Parathyroid adenoma (tissue), 2 donors: ENCODE measurements at regions not wholly inside any gene's neighbourhood (a gene's known extent, or its start where the extent isn't known, plus 50 kb on each side); places are given as distances from the start of the nearest gene placed in this dataset.
"Not testable (repeated sequence)": the region's sequence is repeated elsewhere in the genome, so short reads cannot be mapped to it uniquely, and the experiment has no call there.

ENCODE experiments used
- H2AFZ ChIP-seq: fragments of 300-600 bp; sonication (generic); one replicate; pipeline ENCODE4 v1.7.0; 2017; ENCODE audit warnings: antibody characterized with exemption, mild to moderate bottlenecking
- H3K27ac ChIP-seq: fragments of 300-600 bp; sonication (generic); one replicate; pipeline ENCODE4 v1.7.0; 2017
- H3K27me3 ChIP-seq: fragments of 300-600 bp; sonication (generic); one replicate; pipeline ENCODE4 v1.7.0; 2017; ENCODE audit warnings: low read length; ENCODE audit not compliant: control insufficient read depth, insufficient read depth
- H3K36me3 ChIP-seq: fragments of 300-600 bp; sonication (generic); one replicate; pipeline ENCODE4 v1.7.0; 2017; ENCODE audit warnings: low read length; ENCODE audit not compliant: control insufficient read depth, insufficient read depth
- H3K4me1 ChIP-seq: fragments of 300-600 bp; sonication (generic); one replicate; pipeline ENCODE4 v1.7.0; 2017; ENCODE audit warnings: control low read depth
- H3K4me2 ChIP-seq: fragments of 300-600 bp; sonication (generic); one replicate; pipeline ENCODE4 v1.7.0; 2017; ENCODE audit warnings: low read length
- H3K4me3 ChIP-seq: fragments of 300-600 bp; sonication (generic); one replicate; pipeline ENCODE4 v1.7.0; 2017; ENCODE audit warnings: low read depth, low read length
- H3K79me2 ChIP-seq: fragments of 300-600 bp; sonication (generic); one replicate; pipeline ENCODE4 v1.7.0; 2017; ENCODE audit warnings: control low read depth
- H3K9ac ChIP-seq: fragments of 300-600 bp; sonication (generic); one replicate; pipeline ENCODE4 v1.7.0; 2017; ENCODE audit warnings: mild to moderate bottlenecking
- H3K9me3 ChIP-seq: fragments of 300-600 bp; sonication (generic); one replicate; pipeline ENCODE4 v1.7.0; 2017; ENCODE audit warnings: low read length; ENCODE audit not compliant: control insufficient read depth
- TF ChIP-seq, protein P1 (sequence below): fragments of 300-600 bp; sonication (generic); IDR thresholded peaks from one replicate; pipeline ENCODE4 v1.7.0; 2017; ENCODE audit warnings: antibody characterized with exemption, mild to moderate bottlenecking
- donor health status: primary hyperparathyroidism.

DNA sequence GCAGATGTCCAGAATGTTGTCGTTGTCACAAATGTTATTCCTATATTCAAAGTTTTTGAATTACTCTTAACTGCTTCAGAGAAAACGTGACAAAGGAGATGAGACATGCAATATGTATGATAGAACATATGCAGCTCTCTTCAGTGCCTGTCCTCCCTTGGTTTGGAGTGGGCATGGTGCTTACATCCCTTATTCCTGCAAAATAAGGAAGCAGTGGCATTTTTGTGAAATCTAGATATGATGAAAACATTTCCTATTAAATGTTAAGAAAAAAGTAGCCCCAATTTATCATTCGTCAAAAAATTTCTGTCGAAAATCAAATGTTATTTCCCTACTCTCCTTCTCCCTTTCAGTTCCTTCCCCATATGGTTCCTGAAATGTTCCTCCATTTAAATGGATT is 457.5 kb upstream of the FANCL start:
- Histone ChIP-seq H3K4me1 (no peaks in the 10 kb centered on the region), H3K36me3 (no peaks in the 10 kb centered on the region), H3K27me3 (no peaks in the 10 kb centered on the region), H3K4me2 (no peak overlapping the region), H3K9me3 (no peaks in the 10 kb centered on the region), H3K79me2 (no peaks in the 10 kb centered on the region), H3K9ac (no peak overlapping the region), H2AFZ (no peak overlapping the region), H3K4me3 (no peak overlapping the region), H3K27ac (no peak overlapping the region)
- TF ChIP-seq, protein P1, sequence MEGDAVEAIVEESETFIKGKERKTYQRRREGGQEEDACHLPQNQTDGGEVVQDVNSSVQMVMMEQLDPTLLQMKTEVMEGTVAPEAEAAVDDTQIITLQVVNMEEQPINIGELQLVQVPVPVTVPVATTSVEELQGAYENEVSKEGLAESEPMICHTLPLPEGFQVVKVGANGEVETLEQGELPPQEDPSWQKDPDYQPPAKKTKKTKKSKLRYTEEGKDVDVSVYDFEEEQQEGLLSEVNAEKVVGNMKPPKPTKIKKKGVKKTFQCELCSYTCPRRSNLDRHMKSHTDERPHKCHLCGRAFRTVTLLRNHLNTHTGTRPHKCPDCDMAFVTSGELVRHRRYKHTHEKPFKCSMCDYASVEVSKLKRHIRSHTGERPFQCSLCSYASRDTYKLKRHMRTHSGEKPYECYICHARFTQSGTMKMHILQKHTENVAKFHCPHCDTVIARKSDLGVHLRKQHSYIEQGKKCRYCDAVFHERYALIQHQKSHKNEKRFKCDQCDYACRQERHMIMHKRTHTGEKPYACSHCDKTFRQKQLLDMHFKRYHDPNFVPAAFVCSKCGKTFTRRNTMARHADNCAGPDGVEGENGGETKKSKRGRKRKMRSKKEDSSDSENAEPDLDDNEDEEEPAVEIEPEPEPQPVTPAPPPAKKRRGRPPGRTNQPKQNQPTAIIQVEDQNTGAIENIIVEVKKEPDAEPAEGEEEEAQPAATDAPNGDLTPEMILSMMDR, result no peak

DNA sequence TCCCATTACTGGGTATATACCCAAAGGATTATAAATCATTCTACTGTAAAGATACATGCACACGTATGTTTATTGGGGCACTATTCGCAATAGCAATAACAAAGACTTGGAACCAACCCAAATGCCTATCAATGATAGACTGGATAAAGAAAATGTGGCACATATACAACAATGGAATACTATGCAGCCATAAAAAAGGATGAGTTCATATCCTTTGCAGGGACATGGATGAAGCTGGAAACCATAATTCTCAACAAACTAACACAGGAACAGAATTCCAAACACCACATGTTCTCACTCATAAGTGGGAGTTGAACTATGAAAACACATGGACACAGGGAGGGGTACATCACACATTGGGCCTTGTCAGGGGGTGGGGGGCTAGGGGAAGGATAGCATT is 453.0 kb upstream of the FANCL start:
- not testable (repeated sequence) for H3K4me1 ChIP-seq, H3K9ac ChIP-seq, H2AFZ ChIP-seq, H3K9me3 ChIP-seq, H3K4me3 ChIP-seq, H3K4me2 ChIP-seq, H3K36me3 ChIP-seq, H3K79me2 ChIP-seq, H3K27ac ChIP-seq, H3K27me3 ChIP-seq

DNA sequence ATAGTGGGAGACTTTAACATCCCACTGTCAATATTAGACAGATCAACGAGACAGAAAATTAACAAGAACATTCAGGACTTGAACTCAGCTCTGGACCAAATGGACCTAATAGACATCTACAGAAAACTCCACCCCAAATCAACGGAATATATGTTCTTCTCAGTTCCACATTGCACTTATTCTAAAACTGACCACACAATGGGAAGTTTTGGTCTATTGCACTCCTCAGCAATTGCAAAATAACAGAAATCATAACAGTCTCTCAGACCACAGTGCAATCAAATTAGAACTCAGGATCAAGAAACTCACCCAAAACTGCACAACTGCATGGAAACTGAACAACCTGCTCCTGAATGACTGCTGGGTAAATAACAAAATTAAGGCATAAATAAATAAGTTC is 449.9 kb upstream of the FANCL start:
- H3K4me1 ChIP-seq, H3K9me3 ChIP-seq, H3K36me3 ChIP-seq, H3K79me2 ChIP-seq, H3K9ac ChIP-seq, H3K27ac ChIP-seq, H3K4me3 ChIP-seq, H3K27me3 ChIP-seq, H3K4me2 ChIP-seq, H2AFZ ChIP-seq: not testable (repeated sequence)

DNA sequence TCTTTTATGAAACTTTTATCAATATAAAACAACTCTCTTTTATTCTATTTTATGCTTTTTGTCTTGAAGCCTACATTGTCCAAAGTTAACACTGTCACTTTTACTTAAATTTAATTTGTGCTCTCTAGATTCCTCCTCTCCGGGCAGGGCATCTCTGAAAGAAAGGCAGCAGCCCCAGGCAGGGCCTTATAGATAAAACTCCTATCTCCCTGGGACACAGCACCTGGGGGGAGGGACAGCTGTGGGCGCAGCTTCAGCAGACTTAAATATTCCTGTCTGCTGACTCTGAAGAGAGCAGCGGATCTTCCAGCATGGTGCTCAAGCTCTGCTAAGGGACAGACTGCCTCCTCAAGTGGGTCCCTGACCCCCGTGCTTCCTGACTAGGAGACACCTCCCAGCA is 447.7 kb upstream of the FANCL start:
- H3K4me3 ChIP-seq, result no peak overlapping the region
- H3K4me1 ChIP-seq, result no peaks in the 10 kb centered on the region
- H3K27ac ChIP-seq, result no peak overlapping the region
- H3K4me2 ChIP-seq, result no peak overlapping the region
- H2AFZ ChIP-seq, result no peak overlapping the region
- TF ChIP-seq, protein P1, result no peak
- H3K9me3 ChIP-seq, result no peaks in the 10 kb centered on the region
- H3K79me2 ChIP-seq, result no peaks in the 10 kb centered on the region
- no peaks in the 10 kb centered on the region for H3K27me3 ChIP-seq
- no peaks in the 10 kb centered on the region for H3K36me3 ChIP-seq
- no peak overlapping the region for H3K9ac ChIP-seq

DNA sequence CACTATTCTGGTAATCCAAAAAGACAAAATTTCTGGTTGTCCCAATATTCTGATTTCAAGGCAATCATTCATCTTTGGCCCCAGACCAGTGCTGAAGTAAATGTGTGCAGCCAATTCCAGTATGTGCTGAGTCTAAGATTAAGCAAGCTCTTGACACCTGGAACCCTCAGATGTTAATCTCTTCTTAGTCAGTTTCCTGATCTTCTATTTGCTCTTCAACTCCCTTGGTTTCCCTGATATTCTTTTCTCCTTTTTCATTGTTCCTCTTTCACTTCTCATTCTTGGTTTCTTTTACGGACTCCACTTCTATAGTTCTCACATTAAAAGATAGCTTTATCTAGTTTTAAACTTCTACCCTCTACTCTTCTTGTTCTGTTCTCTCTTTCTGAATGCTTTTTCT is 445.7 kb upstream of the FANCL start:
- Histone ChIP-seq H3K4me2 (no peak overlapping the region), H3K79me2 (no peaks in the 10 kb centered on the region), H3K27ac (no peak overlapping the region), H3K9ac (no peak overlapping the region), H3K27me3 (no peaks in the 10 kb centered on the region), H3K9me3 (no peaks in the 10 kb centered on the region), H3K4me3 (no peak overlapping the region), H3K36me3 (no peaks in the 10 kb centered on the region), H2AFZ (no peak overlapping the region), H3K4me1 (no peaks in the 10 kb centered on the region)
- TF ChIP-seq, protein P1, result no peak

DNA sequence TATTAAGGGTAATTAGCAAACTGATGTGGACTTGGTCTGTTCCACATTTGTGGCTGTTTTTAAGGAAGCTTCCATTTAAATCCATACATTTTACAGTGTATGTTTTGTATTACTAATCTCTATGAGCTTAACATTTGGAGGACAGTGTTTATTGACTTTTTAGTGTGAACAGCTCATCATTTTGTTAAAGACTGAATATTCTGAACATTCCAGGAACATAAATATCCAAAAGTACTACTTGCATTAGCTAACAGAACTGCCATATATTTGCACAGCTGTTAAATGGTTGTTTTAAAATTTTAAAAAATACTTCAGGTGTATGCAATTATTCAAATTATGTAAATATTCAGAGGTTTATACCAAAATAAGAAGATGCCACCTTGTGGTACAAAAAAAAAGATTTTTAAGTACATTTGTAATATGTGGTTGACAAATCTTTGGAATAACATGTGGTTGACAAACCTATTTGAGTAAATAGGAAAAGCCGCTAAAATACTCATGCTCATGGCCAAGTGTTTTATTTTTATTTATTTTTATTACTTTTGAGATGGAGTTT is 439.7 kb upstream of the FANCL start:
- no peak overlapping the region for H3K4me3 ChIP-seq
- H3K4me1 ChIP-seq, result no peaks in the 10 kb centered on the region
- H3K9me3 ChIP-seq, result no peaks in the 10 kb centered on the region
- H3K27me3 ChIP-seq, result no peaks in the 10 kb centered on the region
- no peaks in the 10 kb centered on the region for H3K36me3 ChIP-seq
- no peak overlapping the region for H3K4me2 ChIP-seq
- H3K9ac ChIP-seq, result no peak overlapping the region
- H3K27ac ChIP-seq, result no peak overlapping the region
- TF ChIP-seq, protein P1, result no peak
- no peaks in the 10 kb centered on the region for H3K79me2 ChIP-seq
- H2AFZ ChIP-seq, result no peak overlapping the region
